Activated CD4-positive, alpha-beta memory T cell treated with anti-CD3 and anti-CD28 coated beads, Interleukin-2, amount 10 ng/mL, durations not matched to agents 7 days and 5 days (primary cell): ENCODE measurements at regions not wholly inside any gene's neighbourhood (a gene's known extent, or its start where the extent isn't known, plus 50 kb on each side); places are given as distances from the start of the nearest gene placed in this dataset.

Experiments used
- CTCF ChIA-PET: fragments of 350-600 bp; sonication (Branson Sonifier 250); formaldehyde crosslinking; loops from one replicate; lab custom pipeline; 2021; ENCODE audit warnings: antibody characterized with exemption, inconsistent platforms; lab: Charles Lee
- POLR2A ChIA-PET: fragments of 350-600 bp; sonication (Branson Sonifier 250); formaldehyde crosslinking; loops from one replicate; lab custom pipeline; 2021; ENCODE audit warnings: antibody characterized with exemption; lab: Charles Lee
- DNase-seq: peaks from one replicate; pipeline ENCODE4 v3.0.0-alpha.2; 2020
- H3K27ac Mint-ChIP-seq: one replicate; pipeline ENCODE4 v1.8.0; 2021; ENCODE audit warnings: mild to moderate bottlenecking, mixed read lengths
- H3K27me3 Mint-ChIP-seq: one replicate; pipeline ENCODE4 v1.8.0; 2021; ENCODE audit warnings: mixed read lengths
- H3K36me3 Mint-ChIP-seq: one replicate; pipeline ENCODE4 v1.8.0; 2021; ENCODE audit warnings: low read depth, mixed read lengths
- H3K4me1 Mint-ChIP-seq: one replicate; pipeline ENCODE4 v1.8.0; 2021; ENCODE audit warnings: mixed read lengths
- H3K4me3 Mint-ChIP-seq: one replicate; pipeline ENCODE4 v1.8.0; 2021; ENCODE audit warnings: mild to moderate bottlenecking, mixed read lengths
- H3K9me3 Mint-ChIP-seq: one replicate; pipeline ENCODE4 v1.8.0; 2021; ENCODE audit warnings: mixed read lengths

DNA sequence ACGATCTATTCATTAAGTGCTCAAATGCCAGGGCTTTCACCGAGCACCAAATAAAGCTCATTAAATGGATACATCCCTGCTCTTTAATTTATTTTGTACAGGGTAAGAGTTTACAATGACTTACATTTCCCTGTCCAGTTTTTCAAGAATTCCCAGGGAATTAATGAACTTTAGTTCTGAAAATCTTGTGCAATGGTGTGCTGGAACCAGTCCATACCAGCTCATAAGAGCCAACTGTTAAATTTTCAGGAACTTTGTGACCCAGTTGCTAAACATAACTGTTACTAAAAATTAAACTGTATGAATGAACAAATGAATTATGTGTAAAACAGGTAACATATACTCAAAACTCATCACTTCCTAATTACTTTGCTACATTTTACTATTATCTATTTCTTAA is 191.7 kb upstream of the RASGEF1B start:
- DNase-seq, result no peak
- no peaks in the 10 kb centered on the region for H3K27me3 Mint-ChIP-seq

DNA sequence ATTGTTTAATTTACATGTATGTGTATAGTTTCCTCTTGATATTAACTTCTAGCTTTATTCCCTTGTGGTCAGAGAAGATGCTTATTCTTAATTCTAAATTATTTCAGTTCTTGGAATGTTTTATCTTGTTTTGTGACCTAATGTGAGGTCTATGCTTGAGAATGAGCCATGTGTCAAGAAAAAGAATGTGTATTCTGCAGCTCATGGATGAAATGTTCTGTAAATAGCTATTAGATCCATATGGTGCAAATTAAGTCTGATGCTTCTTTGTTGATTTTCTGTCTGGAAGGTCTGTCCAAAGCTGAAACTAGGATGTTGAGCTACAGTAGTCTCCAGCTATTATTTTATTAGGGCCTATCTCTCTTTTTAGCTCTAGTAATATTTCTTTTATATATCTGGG is 187.3 kb upstream of the RASGEF1B start:
- Mint-ChIP-seq H3K27me3 (no peaks in the 10 kb centered on the region), H3K27ac (no peak overlapping the region), H3K4me1 (no peaks in the 10 kb centered on the region), H3K4me3 (no peak overlapping the region), H3K9me3 (peaks cover 2% of the 10 kb centered on the region), H3K36me3 (no peaks in the 10 kb centered on the region)
- ChIA-PET POLR2A (no interaction called here), CTCF (no interaction called here)
- no peak for DNase-seq

More for the DNA sequence above, 191.7 kb upstream of the RASGEF1B start:
- Mint-ChIP-seq H3K4me3 (no peak overlapping the region), H3K9me3 (no peaks in the 10 kb centered on the region), H3K27ac (no peak overlapping the region), H3K4me1 (no peaks in the 10 kb centered on the region), H3K36me3 (no peaks in the 10 kb centered on the region)
- POLR2A ChIA-PET, result no interaction called here
- CTCF ChIA-PET, result no interaction called here

DNA sequence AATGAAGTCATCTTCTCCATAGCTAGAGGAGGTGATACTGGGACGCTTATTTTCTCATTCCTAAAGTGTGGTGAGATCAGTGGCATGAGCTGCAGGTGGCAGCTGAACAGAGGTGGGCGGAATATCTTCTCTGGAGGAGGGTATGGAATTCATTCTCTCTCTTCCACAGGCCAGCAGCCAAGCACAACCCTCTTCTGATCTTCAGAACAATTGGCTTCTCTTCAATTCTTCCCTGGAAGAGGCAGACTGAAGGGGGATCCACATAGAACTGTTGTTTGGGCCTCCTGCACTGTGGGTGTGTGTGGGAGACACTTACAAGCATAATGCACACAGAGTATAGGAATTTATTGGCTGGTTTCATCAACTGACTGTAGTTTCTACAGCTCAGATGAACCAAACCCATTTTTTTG is 180.4 kb upstream of the RASGEF1B start:
- H3K4me1 Mint-ChIP-seq, result peaks cover 23% of the 10 kb centered on the region
- no peaks in the 10 kb centered on the region for H3K36me3 Mint-ChIP-seq
- DNase-seq, result no peak
- no peak overlapping the region for H3K27ac Mint-ChIP-seq
- POLR2A ChIA-PET, result no interaction called here
- CTCF ChIA-PET, result interaction anchor here (1.5 kb wide), 1 partner anchor 181 kb away, joined by 3 read pairs; the partner anchor contains the start of gene RASGEF1B
- no peak overlapping the region for H3K4me3 Mint-ChIP-seq
- no peaks in the 10 kb centered on the region for H3K9me3 Mint-ChIP-seq
- H3K27me3 Mint-ChIP-seq, result no peaks in the 10 kb centered on the region

DNA sequence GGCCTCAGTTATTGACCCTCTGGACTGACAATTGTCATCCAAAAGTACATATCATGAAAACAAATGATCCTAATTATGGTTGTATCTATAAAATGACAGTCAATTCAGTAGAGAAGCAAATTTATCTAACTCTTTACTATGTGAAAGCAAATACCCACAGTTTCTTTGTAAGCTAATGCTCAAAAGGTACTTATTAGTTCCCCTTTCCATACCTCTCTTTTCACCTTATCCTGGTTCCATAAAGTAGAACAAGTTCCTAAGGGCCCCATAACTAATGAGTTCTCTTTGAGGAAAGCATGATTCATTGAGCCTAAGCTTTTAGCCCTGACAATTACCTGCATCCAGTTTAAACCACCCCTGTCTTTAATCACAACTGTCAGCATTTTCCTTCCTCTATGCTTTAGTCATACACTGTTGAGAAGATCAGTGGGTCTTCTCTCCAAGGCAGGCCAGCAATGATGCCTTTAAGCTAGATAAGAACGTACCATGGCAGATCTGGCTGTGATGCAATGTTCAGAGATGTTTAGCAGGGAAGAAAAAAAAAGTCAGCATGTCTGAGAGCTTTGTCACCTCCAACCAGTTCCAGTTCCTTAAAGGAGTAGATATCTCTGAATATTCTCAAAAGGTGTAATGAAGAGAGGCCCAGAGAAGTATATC is 179.7 kb upstream of the RASGEF1B start:
- H3K27me3 Mint-ChIP-seq, result no peaks in the 10 kb centered on the region
- no peaks in the 10 kb centered on the region for H3K9me3 Mint-ChIP-seq
- ChIA-PET CTCF (interaction anchor here (1.5 kb wide), 1 partner anchor 180 kb away, joined by 3 read pairs; the partner anchor contains the start of gene RASGEF1B), POLR2A (no interaction called here)
- H3K4me3 Mint-ChIP-seq, result no peak overlapping the region
- H3K36me3 Mint-ChIP-seq, result no peaks in the 10 kb centered on the region
- DNase-seq, result no peak
- H3K27ac Mint-ChIP-seq, result no peak overlapping the region
- H3K4me1 Mint-ChIP-seq, result peaks cover 23% of the 10 kb centered on the region

DNA sequence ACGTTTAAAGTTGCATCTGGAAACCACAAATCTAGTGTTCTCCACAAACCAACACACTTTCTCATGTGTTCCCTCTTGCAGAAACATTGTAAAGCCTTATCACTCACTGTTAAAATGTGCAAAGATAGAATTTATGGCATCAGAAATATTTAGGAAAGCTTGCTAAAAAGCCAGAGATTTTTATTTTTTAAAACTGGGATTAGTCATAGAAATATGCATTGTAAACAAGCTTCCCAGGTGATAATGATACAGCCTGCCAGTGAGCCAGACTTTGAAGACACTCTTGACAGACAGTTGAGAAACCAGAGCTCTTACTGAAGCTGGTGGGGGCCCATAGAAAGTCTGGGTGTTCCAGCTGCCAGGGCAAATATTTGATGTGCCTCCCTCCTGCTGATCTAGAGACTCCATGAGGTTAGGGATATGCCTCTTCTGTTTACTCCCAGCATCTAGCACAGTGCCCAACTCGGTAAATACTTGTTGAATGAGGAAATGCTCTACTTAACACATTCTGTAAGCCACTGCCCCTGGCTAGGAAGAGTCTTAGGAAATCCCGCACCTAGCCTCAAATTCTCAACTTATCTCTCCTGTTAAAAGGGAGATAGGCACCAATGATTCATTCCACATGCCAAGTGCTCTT is 179.0 kb upstream of the RASGEF1B start:
- no peaks in the 10 kb centered on the region for H3K9me3 Mint-ChIP-seq
- H3K4me1 Mint-ChIP-seq, result peaks cover 23% of the 10 kb centered on the region
- DNase-seq, result no peak
- H3K4me3 Mint-ChIP-seq, result no peak overlapping the region
- no peak overlapping the region for H3K27ac Mint-ChIP-seq
- ChIA-PET CTCF (interaction anchor here (1.5 kb wide), 1 partner anchor 179 kb away, joined by 3 read pairs; the partner anchor contains the start of gene RASGEF1B), POLR2A (no interaction called here)
- no peaks in the 10 kb centered on the region for H3K36me3 Mint-ChIP-seq
- H3K27me3 Mint-ChIP-seq, result no peaks in the 10 kb centered on the region

DNA sequence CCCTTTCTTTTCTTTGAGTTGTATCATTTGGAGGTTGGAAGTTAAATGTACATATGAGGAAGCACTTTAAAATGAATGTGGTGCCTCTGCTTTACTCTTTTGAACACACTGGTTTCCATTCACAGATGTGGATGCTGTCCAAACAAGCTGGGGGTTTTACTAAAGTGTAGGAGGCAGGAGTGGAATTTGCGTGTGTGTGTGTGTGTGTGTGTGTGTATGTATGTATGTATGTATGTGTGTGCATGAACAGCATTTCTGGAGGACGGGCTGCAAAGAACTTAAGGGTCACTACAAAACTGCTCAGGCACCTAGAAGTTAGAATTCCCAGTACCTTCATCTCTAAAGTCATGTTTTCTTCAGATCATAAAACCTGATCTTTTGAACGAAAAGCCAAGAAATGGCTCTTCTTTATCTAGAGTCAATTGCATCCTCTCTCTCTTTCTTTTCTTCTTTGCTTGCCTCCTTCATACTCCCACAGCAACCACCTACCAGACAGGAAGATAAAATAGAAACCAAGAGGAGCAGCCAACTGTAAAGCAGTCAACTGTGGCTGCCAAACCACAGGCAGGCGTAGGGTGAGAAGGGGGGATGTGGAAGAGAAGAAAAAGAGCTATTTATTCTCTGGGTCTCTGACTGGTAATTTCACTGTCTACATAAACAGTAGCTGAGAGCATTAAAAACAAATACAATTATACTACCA is 177.0 kb upstream of the RASGEF1B start:
- Mint-ChIP-seq H3K27ac (no peak overlapping the region), H3K4me1 (peaks cover 23% of the 10 kb centered on the region), H3K9me3 (no peaks in the 10 kb centered on the region), H3K27me3 (no peaks in the 10 kb centered on the region), H3K36me3 (no peaks in the 10 kb centered on the region), H3K4me3 (no peak overlapping the region)
- POLR2A ChIA-PET, result no interaction called here
- CTCF ChIA-PET, result no interaction called here
- peak; percentile 42 for DNase-seq

DNA sequence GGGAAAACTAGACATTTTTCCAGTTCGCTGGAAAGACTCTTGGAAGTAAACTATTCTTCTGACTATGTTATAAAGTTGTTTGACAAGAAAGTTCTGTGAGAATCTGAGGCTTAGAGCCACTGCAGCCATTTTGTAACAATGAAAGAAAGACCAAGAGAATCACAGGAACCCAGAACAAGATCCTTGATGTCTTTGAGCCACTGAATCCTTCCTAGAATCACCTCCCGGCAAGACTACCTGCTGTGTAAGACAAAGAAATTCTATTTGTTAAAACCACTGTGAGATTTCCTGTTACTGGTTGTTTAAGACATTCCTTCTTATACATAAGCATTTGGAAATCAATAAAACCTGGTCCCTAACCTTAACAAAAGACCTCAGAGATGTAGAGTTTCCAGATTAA is 175.7 kb upstream of the RASGEF1B start:
- no peak for DNase-seq
- H3K27me3 Mint-ChIP-seq, result no peaks in the 10 kb centered on the region
- CTCF ChIA-PET, result interaction anchor here (0.5 kb wide), 1 partner anchor 194 kb away, joined by 3 read pairs; no protein-coding TSS in a partner anchor
- H3K4me1 Mint-ChIP-seq, result peaks cover 23% of the 10 kb centered on the region
- H3K4me3 Mint-ChIP-seq, result no peak overlapping the region
- H3K27ac Mint-ChIP-seq, result no peak overlapping the region
- POLR2A ChIA-PET, result no interaction called here
- H3K9me3 Mint-ChIP-seq, result no peaks in the 10 kb centered on the region
- H3K36me3 Mint-ChIP-seq, result no peaks in the 10 kb centered on the region

DNA sequence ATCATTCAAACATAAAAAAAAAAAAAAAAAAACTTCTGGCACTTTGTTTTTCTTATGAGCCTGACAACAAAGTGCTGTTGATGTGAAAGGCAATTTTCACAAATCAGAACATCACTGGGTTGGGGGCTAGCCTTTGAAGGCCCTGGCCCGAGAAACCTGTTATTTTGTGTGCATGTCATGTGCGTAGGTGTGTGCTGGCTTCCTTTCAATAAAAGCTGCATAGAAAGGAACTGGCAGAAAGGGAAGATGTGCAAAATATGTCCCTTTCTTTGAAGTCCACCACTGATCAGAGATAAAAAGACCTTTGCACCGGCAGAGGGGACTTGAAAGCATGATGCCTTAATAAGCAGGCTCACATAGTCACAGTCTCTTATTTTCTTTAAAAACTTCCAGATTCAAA is 170.8 kb upstream of the RASGEF1B start:
- Mint-ChIP-seq H3K27me3 (peaks cover 2% of the 10 kb centered on the region), H3K9me3 (no peaks in the 10 kb centered on the region), H3K36me3 (no peaks in the 10 kb centered on the region), H3K4me3 (no peak overlapping the region), H3K4me1 (no peaks in the 10 kb centered on the region), H3K27ac (no peak overlapping the region)
- DNase-seq, result no peak
- CTCF ChIA-PET, result no interaction called here
- POLR2A ChIA-PET, result no interaction called here

DNA sequence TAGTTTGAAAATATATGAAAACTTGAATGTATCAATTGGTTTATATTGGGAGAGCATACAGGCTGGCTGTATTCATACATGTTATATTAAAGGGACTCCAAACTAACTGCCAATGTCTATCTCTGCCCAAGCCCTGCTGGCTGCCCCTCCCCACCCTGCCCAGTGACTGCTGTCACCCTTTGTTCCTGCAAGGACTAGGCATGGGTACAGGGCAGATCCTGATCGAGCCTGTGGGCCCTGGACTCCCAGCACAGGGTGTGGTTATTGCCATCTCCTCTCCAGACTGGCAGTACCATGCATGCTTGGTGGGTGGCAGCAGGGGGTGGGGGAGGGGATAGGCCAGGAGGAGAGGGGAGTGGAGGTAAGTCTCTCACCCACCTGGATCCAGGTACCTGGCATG is 167.5 kb upstream of the RASGEF1B start:
- no peaks in the 10 kb centered on the region for H3K4me1 Mint-ChIP-seq
- DNase-seq, result no peak
- no peak overlapping the region for H3K27ac Mint-ChIP-seq
- ChIA-PET CTCF (no interaction called here), POLR2A (no interaction called here)
- H3K27me3 Mint-ChIP-seq, result peaks cover 2% of the 10 kb centered on the region
- H3K36me3 Mint-ChIP-seq, result no peaks in the 10 kb centered on the region
- no peaks in the 10 kb centered on the region for H3K9me3 Mint-ChIP-seq
- H3K4me3 Mint-ChIP-seq, result no peak overlapping the region

DNA sequence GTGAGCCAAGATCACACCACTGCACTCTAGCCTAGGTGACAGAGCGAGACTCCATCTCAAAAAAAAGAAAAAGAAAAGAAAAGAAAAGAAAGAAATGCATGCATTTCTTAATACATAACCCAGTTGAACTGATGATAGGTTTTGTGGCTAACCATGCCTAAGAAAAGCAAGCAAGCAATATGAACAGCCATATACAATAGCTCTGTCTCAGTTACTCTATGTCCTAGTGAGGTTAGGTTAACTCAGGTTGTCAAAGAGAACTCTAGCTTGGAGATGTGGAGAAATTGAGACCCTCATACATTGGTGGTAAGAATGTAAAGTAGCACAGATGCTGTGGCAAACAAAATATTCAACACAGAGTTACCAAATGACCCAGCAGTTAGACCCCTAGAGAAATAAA is 167.0 kb upstream of the RASGEF1B start:
- CTCF ChIA-PET, result no interaction called here
- H3K9me3 Mint-ChIP-seq, result no peaks in the 10 kb centered on the region
- DNase-seq, result no peak
- peaks cover 2% of the 10 kb centered on the region for H3K27me3 Mint-ChIP-seq
- H3K4me3 Mint-ChIP-seq, result no peak overlapping the region
- no peak overlapping the region for H3K27ac Mint-ChIP-seq
- H3K36me3 Mint-ChIP-seq, result no peaks in the 10 kb centered on the region
- no peaks in the 10 kb centered on the region for H3K4me1 Mint-ChIP-seq
- POLR2A ChIA-PET, result no interaction called here

DNA sequence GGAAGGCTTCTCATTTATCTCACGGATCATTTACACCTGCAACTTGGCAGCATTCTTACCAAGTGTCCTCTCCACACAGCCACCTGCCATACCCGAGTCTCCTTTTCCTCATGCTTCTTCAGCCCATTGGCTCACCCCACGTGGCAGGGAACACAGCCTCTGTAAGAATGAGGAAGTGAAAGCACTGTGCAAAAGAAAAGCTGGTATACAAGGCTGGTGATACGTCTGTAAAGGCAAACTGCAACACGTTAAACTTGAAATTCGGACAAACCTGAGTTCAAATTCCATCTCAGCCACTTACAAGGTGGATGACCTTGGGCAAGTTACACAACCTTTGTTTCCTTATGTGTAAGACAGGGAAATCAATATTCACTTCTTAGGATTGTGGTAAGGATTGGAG is 164.0 kb upstream of the RASGEF1B start:
- no peaks in the 10 kb centered on the region for H3K4me1 Mint-ChIP-seq
- H3K9me3 Mint-ChIP-seq, result no peaks in the 10 kb centered on the region
- ChIA-PET CTCF (no interaction called here), POLR2A (no interaction called here)
- H3K27me3 Mint-ChIP-seq, result no peaks in the 10 kb centered on the region
- no peaks in the 10 kb centered on the region for H3K36me3 Mint-ChIP-seq
- no peak for DNase-seq
- no peak overlapping the region for H3K4me3 Mint-ChIP-seq
- no peak overlapping the region for H3K27ac Mint-ChIP-seq

DNA sequence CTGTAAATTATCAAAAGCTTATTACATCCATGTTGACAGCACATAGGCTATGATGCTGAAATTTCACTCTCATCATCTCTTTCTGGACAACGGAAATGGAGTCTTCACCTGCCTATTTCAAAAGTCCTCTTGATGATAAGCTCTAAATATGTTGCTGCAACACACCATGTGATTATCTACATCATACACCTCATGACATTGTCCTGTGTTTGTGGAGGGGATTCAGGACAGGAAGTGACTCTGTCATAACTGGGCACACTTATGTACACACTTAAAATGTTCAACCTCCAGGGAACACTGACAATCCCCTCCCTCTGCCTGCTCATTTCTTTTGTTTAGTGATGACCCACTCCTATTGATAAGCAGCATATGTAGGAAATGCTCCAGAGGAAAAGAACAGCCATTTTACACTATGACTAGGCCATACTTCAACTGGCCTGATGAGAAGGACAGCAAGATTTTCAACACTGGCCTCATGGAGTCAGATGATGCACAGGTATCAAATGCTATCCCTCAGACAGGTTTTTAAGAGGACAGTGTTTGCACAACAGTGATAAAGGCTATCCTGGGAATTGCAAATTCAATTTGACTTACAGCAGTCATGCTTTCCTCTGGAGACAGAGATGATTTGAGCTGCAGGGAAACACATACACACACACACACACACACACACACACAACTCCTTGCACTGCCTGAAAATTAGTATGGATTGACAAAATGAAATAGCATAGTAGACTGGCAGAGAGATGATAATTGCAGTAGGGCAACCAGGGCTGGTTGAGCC is 163.3 kb upstream of the RASGEF1B start:
- H3K27me3 Mint-ChIP-seq, result no peaks in the 10 kb centered on the region
- no peak for DNase-seq
- no peak overlapping the region for H3K27ac Mint-ChIP-seq
- ChIA-PET POLR2A (no interaction called here), CTCF (interaction anchor here (0.6 kb wide), 1 partner anchor 334 kb away, joined by 3 read pairs; no protein-coding TSS in a partner anchor)
- H3K36me3 Mint-ChIP-seq, result no peaks in the 10 kb centered on the region
- H3K4me3 Mint-ChIP-seq, result no peak overlapping the region
- no peaks in the 10 kb centered on the region for H3K9me3 Mint-ChIP-seq
- H3K4me1 Mint-ChIP-seq, result no peaks in the 10 kb centered on the region

DNA sequence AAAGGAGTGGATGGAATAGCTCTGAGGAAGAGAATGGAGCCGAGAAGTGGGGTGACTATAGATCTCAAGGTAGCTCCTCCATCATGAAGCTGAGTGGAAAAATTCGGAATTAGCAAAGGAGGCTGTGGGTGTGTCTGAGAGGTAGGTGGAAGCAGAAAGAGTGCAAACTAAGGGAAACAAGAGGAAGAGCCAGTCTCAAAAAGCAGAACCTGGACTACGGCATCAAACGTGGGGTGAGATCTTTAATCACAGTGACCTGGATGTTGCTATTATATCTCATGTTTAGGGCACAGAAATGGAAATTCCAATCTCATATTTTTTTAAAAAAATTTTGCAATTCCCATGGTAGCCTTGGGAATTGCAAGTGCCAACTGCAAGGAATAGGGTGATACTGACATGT is 162.5 kb upstream of the RASGEF1B start:
- H3K9me3 Mint-ChIP-seq, result no peaks in the 10 kb centered on the region
- ChIA-PET CTCF (no interaction called here), POLR2A (no interaction called here)
- H3K27me3 Mint-ChIP-seq, result no peaks in the 10 kb centered on the region
- no peak overlapping the region for H3K4me3 Mint-ChIP-seq
- no peak overlapping the region for H3K27ac Mint-ChIP-seq
- no peaks in the 10 kb centered on the region for H3K36me3 Mint-ChIP-seq
- no peaks in the 10 kb centered on the region for H3K4me1 Mint-ChIP-seq
- no peak for DNase-seq
